ENCODE measurements at regions not wholly inside any gene's neighbourhood (a gene's known extent, or its start where the extent isn't known, plus 50 kb on each side); places are given as distances from the start of the nearest gene placed in this dataset.

GRCh38 chr2:222127660-222128059 lies 171.1 kb downstream of the PAX3 start:
- Histone ChIP-seq H4K20me1 (ENCODE audit: control insufficient read depth, extremely low read depth, insufficient read depth, low read length) (no peaks in the 10 kb centered on the region), H3K4me1 (ENCODE audit: control insufficient read depth, extremely low read depth, insufficient read depth, low read length) (no peaks in the 10 kb centered on the region), H3K4me3 (replicated peaks in 1 of 4; ENCODE audit: control extremely low read depth in 1 of 4, insufficient read depth in 1 of 4, low read depth in 3 of 4, low read length in 4 of 4) (no peak overlapping the region), H3K4me2 (ENCODE audit: extremely low read depth, insufficient read depth, low read length) (no peak overlapping the region), H3K79me2 (ENCODE audit: control insufficient read depth, insufficient read depth, low read length) (no peaks in the 10 kb centered on the region), H3K9me3 (ENCODE audit: control insufficient read depth, insufficient read depth, low read depth, low read length) (no peaks in the 10 kb centered on the region), H3K9ac (ENCODE audit: insufficient read depth, low read length) (no peak overlapping the region), H2AFZ (ENCODE audit: low read length) (no peak overlapping the region), H3K36me3 (ENCODE audit: control insufficient read depth, insufficient read depth, low read length) (no peaks in the 10 kb centered on the region), H3K27me3 (ENCODE audit: control insufficient read depth, insufficient read depth, low read length) (no peaks in the 10 kb centered on the region), H3K27ac (ENCODE audit: insufficient read depth, low read length) (no peak overlapping the region)
- DNase-seq (ENCODE audit: low read depth in 2 of 2), result no peak
- TF ChIP-seq, protein P1, sequence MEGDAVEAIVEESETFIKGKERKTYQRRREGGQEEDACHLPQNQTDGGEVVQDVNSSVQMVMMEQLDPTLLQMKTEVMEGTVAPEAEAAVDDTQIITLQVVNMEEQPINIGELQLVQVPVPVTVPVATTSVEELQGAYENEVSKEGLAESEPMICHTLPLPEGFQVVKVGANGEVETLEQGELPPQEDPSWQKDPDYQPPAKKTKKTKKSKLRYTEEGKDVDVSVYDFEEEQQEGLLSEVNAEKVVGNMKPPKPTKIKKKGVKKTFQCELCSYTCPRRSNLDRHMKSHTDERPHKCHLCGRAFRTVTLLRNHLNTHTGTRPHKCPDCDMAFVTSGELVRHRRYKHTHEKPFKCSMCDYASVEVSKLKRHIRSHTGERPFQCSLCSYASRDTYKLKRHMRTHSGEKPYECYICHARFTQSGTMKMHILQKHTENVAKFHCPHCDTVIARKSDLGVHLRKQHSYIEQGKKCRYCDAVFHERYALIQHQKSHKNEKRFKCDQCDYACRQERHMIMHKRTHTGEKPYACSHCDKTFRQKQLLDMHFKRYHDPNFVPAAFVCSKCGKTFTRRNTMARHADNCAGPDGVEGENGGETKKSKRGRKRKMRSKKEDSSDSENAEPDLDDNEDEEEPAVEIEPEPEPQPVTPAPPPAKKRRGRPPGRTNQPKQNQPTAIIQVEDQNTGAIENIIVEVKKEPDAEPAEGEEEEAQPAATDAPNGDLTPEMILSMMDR (conservative IDR thresholded peaks at IDR 0.05 in 1 of 2, IDR thresholded peaks at IDR 0.05 in 1 of 2; ENCODE audit: low read depth in 1 of 2, low read length in 2 of 2), result no peak
- TF ChIP-seq EZH2 (IDR thresholded peaks at IDR 0.05; ENCODE audit: low read length, missing control alignments), result no peak

GRCh38 chr2:222120933-222121332 lies 177.9 kb downstream of the PAX3 start:
- DNase-seq (ENCODE audit: low read depth in 2 of 2), result no peak
- no peak overlapping the region for H3K9ac ChIP-seq (ENCODE audit: insufficient read depth, low read length)
- no peak overlapping the region for H3K4me3 ChIP-seq (replicated peaks in 1 of 4; ENCODE audit: control extremely low read depth in 1 of 4, insufficient read depth in 1 of 4, low read depth in 3 of 4, low read length in 4 of 4)
- no peaks in the 10 kb centered on the region for H3K36me3 ChIP-seq (ENCODE audit: control insufficient read depth, insufficient read depth, low read length)
- H3K79me2 ChIP-seq (ENCODE audit: control insufficient read depth, insufficient read depth, low read length), result no peaks in the 10 kb centered on the region
- H3K4me1 ChIP-seq (ENCODE audit: control insufficient read depth, extremely low read depth, insufficient read depth, low read length), result no peaks in the 10 kb centered on the region
- no peak overlapping the region for H2AFZ ChIP-seq (ENCODE audit: low read length)
- no peaks in the 10 kb centered on the region for H4K20me1 ChIP-seq (ENCODE audit: control insufficient read depth, extremely low read depth, insufficient read depth, low read length)
- no peaks in the 10 kb centered on the region for H3K27me3 ChIP-seq (ENCODE audit: control insufficient read depth, insufficient read depth, low read length)
- H3K9me3 ChIP-seq (ENCODE audit: control insufficient read depth, insufficient read depth, low read depth, low read length), result no peaks in the 10 kb centered on the region
- no peak overlapping the region for H3K4me2 ChIP-seq (ENCODE audit: extremely low read depth, insufficient read depth, low read length)
- no peak overlapping the region for H3K27ac ChIP-seq (ENCODE audit: insufficient read depth, low read length)
- TF ChIP-seq EZH2 (IDR thresholded peaks at IDR 0.05; ENCODE audit: low read length, missing control alignments), result no peak
- TF ChIP-seq, protein P1 (conservative IDR thresholded peaks at IDR 0.05 in 1 of 2, IDR thresholded peaks at IDR 0.05 in 1 of 2; ENCODE audit: low read depth in 1 of 2, low read length in 2 of 2), result no peak

- no peaks in the 10 kb centered on the region for H3K9me3 ChIP-seq (ENCODE audit: control insufficient read depth, insufficient read depth, low read depth, low read length)
- H3K27ac ChIP-seq (ENCODE audit: insufficient read depth, low read length), result no peak overlapping the region
- TF ChIP-seq, protein P1 (conservative IDR thresholded peaks at IDR 0.05 in 1 of 2, IDR thresholded peaks at IDR 0.05 in 1 of 2; ENCODE audit: low read depth in 1 of 2, low read length in 2 of 2), result no peak
- no peak for TF ChIP-seq EZH2 (IDR thresholded peaks at IDR 0.05; ENCODE audit: low read length, missing control alignments)
- DNase-seq (ENCODE audit: low read depth in 2 of 2), result peak in 1 of 2 donors; percentile 17
- no peak overlapping the region for H3K4me2 ChIP-seq (ENCODE audit: extremely low read depth, insufficient read depth, low read length)
- no peak overlapping the region for H2AFZ ChIP-seq (ENCODE audit: low read length)
- no peaks in the 10 kb centered on the region for H3K27me3 ChIP-seq (ENCODE audit: control insufficient read depth, insufficient read depth, low read length)
- no peaks in the 10 kb centered on the region for H4K20me1 ChIP-seq (ENCODE audit: control insufficient read depth, extremely low read depth, insufficient read depth, low read length)
- no peaks in the 10 kb centered on the region for H3K79me2 ChIP-seq (ENCODE audit: control insufficient read depth, insufficient read depth, low read length)
- no peak overlapping the region for H3K9ac ChIP-seq (ENCODE audit: insufficient read depth, low read length)
- no peaks in the 10 kb centered on the region for H3K4me1 ChIP-seq (ENCODE audit: control insufficient read depth, extremely low read depth, insufficient read depth, low read length)
- no peak overlapping the region for H3K4me3 ChIP-seq (replicated peaks in 1 of 4; ENCODE audit: control extremely low read depth in 1 of 4, insufficient read depth in 1 of 4, low read depth in 3 of 4, low read length in 4 of 4)
- H3K36me3 ChIP-seq (ENCODE audit: control insufficient read depth, insufficient read depth, low read length), result no peaks in the 10 kb centered on the region
Observed at GRCh38 chr2:222115296-222115695, 183.5 kb downstream of the PAX3 start.
